OCI-LY1 (cell line): ENCODE measurements at regions not wholly inside any gene's neighbourhood (a gene's known extent, or its start where the extent isn't known, plus 50 kb on each side); places are given as distances from the start of the nearest gene placed in this dataset.

ENCODE experiments used
- CTCF ChIP-seq: fragments of 200-600 bp; sonication (generic), shearing (Covaris generic); IDR thresholded peaks from 2 replicates; pipeline ENCODE4 v1.5.1; 2017; ENCODE audit warnings: mild to moderate bottlenecking, antibody characterized with exemption, low read length, moderate library complexity, mixed read lengths
- EZH2 ChIP-seq: fragments of 200-600 bp; sonication (generic), shearing (Covaris generic); IDR thresholded peaks from 2 replicates; pipeline ENCODE4 v1.8.0; 2017; ENCODE audit warnings: borderline replicate concordance, mixed run types, mild to moderate bottlenecking, antibody characterized with exemption, low read length, moderate library complexity, mixed read lengths

DNA sequence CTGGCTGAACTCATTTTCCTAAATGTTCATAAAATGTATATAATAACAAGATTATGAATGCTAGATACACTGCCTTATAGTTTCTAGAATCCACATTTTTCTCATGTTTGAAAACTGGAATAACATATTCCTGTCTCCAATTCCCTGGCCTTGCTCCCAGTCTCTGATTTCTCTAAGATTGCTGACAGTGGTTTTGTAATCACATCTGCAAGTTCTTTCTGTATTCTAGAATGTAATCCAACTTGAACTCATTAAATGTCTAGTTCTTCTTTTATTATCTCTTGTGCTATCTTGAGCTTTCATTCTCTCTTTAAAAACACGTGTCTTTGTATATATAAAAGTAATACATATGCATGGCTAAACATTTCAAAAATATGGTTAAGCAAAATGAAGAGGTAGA, 215.2 kb upstream of the ADAMTS9 start:
- TF ChIP-seq CTCF (no peak), EZH2 (no peak)
